HG03378 (cell line): ENCODE measurements at regions not wholly inside any gene's neighbourhood (a gene's known extent, or its start where the extent isn't known, plus 50 kb on each side); places are given as distances from the start of the nearest gene placed in this dataset.

Experiments
- ATAC-seq: cut with Tn5 transposase; IDR thresholded peaks from one replicate; pipeline ENCODE4 v1.9.1; 2021; ENCODE audit warnings: mild to moderate bottlenecking, moderate library complexity; ENCODE audit not compliant: unreplicated experiment

GRCh38 chr6:6518631-6519427 lies 69.7 kb upstream of the LY86 start:
- no peak for ATAC-seq

GRCh38 chr6:6521961-6522482 lies 66.5 kb upstream of the LY86 start:
- ATAC-seq, result no peak

- ATAC-seq, result no peak
Measured at GRCh38 chr6:6522709-6523108, 65.8 kb upstream of the LY86 start.

- no peak for ATAC-seq
Measured at GRCh38 chr6:6524951-6525350, 63.6 kb upstream of the LY86 start.

- ATAC-seq, result no peak
Measured at GRCh38 chr6:6525933-6526332, 62.6 kb upstream of the LY86 start.

- no peak for ATAC-seq
Measured at GRCh38 chr6:6529275-6529674, 59.2 kb upstream of the LY86 start.

- ATAC-seq, result no peak
Measured at GRCh38 chr6:6533176-6533575, 55.3 kb upstream of the LY86 start.

GRCh38 chr6:6534399-6534798 lies 54.1 kb upstream of the LY86 start:
- ATAC-seq, result no peak

GRCh38 chr6:6537488-6538260 lies 50.8 kb upstream of the LY86 start:
- ATAC-seq, result no peak

- ATAC-seq, result no peak
Measured at GRCh38 chr6:6538261-6538660, 50.3 kb upstream of the LY86 start.
